Type B pancreatic cell (in vitro differentiated cells): ENCODE measurements at regions not wholly inside any gene's neighbourhood (a gene's known extent, or its start where the extent isn't known, plus 50 kb on each side); places are given as distances from the start of the nearest gene placed in this dataset.

Source experiments
- DNase-seq: peaks from one replicate; pipeline ENCODE4 v3.0.0; 2021; ENCODE audit warnings: mixed read lengths; ENCODE audit not compliant: unreplicated experiment; ENCODE audit errors: extremely low spot score
- H3K27ac Mint-ChIP-seq: 2 replicates; pipeline ENCODE4 v1.8.0; 2021; ENCODE audit warnings: mild to moderate bottlenecking, mixed read lengths
- H3K27me3 Mint-ChIP-seq: 2 replicates; pipeline ENCODE4 v1.8.0; 2021; ENCODE audit warnings: mixed read lengths
- H3K36me3 Mint-ChIP-seq: 2 replicates; pipeline ENCODE4 v1.8.0; 2021; ENCODE audit warnings: mixed read lengths
- H3K4me1 Mint-ChIP-seq: one replicate; pipeline ENCODE4 v1.8.0; 2021; ENCODE audit warnings: mixed read lengths; ENCODE audit not compliant: unreplicated experiment
- H3K4me3 Mint-ChIP-seq: 2 replicates; pipeline ENCODE4 v1.8.0; 2021; ENCODE audit warnings: mild to moderate bottlenecking, mixed read lengths
- H3K9me3 Mint-ChIP-seq: 2 replicates; pipeline ENCODE4 v1.8.0; 2021; ENCODE audit warnings: mixed read lengths
- CTCF ChIP-seq: fragments of 200-600 bp; sonication (generic); conservative IDR thresholded peaks from 2 replicates; pipeline ENCODE4 v1.5.0; 2021; ENCODE audit warnings: antibody characterized with exemption, mild to moderate bottlenecking

- DNase-seq: no peak
- Mint-ChIP-seq H3K4me1 (peaks cover 6% of the 10 kb centered on the region), H3K9me3 (peaks cover 5% of the 10 kb centered on the region), H3K27ac (no peak overlapping the region), H3K4me3 (no peak overlapping the region), H3K27me3 (no peaks in the 10 kb centered on the region), H3K36me3 (no peaks in the 10 kb centered on the region)
- TF ChIP-seq CTCF: no peak
Measured at GRCh38 chr13:50575138-50575537, 268.4 kb downstream of the DLEU7 start.

GRCh38 chr13:50576156-50576555, 267.3 kb downstream of the DLEU7 start:
- H3K27ac Mint-ChIP-seq: no peak overlapping the region

GRCh38 chr13:50577806-50578205, 265.7 kb downstream of the DLEU7 start:
- Mint-ChIP-seq H3K9me3 (peaks cover 5% of the 10 kb centered on the region), H3K27me3 (no peaks in the 10 kb centered on the region)

More at GRCh38 chr13:50576156-50576555, 267.3 kb downstream of the DLEU7 start:
- H3K36me3 Mint-ChIP-seq: no peaks in the 10 kb centered on the region
- H3K9me3 Mint-ChIP-seq: peaks cover 5% of the 10 kb centered on the region
- DNase-seq: no peak
- H3K4me1 Mint-ChIP-seq: peaks cover 6% of the 10 kb centered on the region
- TF ChIP-seq CTCF: no peak
- H3K4me3 Mint-ChIP-seq: no peak overlapping the region
- H3K27me3 Mint-ChIP-seq: no peaks in the 10 kb centered on the region

GRCh38 chr13:50580684-50581305, 262.7 kb downstream of the DLEU7 start:
- Mint-ChIP-seq H3K9me3 (peaks cover 5% of the 10 kb centered on the region), H3K4me3 (no peak overlapping the region), H3K4me1 (peaks cover 11% of the 10 kb centered on the region), H3K36me3 (no peaks in the 10 kb centered on the region), H3K27me3 (no peaks in the 10 kb centered on the region), H3K27ac (no peak overlapping the region)
- TF ChIP-seq CTCF: no peak
- DNase-seq: no peak

More at GRCh38 chr13:50577806-50578205, 265.7 kb downstream of the DLEU7 start:
- DNase-seq: no peak
- no peak for TF ChIP-seq CTCF
- Mint-ChIP-seq H3K4me3 (no peak overlapping the region), H3K27ac (no peak overlapping the region), H3K4me1 (peaks cover 6% of the 10 kb centered on the region), H3K36me3 (no peaks in the 10 kb centered on the region)

- Mint-ChIP-seq H3K9me3 (peaks cover 5% of the 10 kb centered on the region), H3K36me3 (no peaks in the 10 kb centered on the region), H3K27ac (no peak overlapping the region), H3K4me3 (no peak overlapping the region), H3K4me1 (peaks cover 16% of the 10 kb centered on the region), H3K27me3 (no peaks in the 10 kb centered on the region)
- DNase-seq: no peak
- no peak for TF ChIP-seq CTCF
Measured at GRCh38 chr13:50581586-50582196, 261.8 kb downstream of the DLEU7 start.
